ENCODE measurements at regions not wholly inside any gene's neighbourhood (a gene's known extent, or its start where the extent isn't known, plus 50 kb on each side); places are given as distances from the start of the nearest gene placed in this dataset.

DNA sequence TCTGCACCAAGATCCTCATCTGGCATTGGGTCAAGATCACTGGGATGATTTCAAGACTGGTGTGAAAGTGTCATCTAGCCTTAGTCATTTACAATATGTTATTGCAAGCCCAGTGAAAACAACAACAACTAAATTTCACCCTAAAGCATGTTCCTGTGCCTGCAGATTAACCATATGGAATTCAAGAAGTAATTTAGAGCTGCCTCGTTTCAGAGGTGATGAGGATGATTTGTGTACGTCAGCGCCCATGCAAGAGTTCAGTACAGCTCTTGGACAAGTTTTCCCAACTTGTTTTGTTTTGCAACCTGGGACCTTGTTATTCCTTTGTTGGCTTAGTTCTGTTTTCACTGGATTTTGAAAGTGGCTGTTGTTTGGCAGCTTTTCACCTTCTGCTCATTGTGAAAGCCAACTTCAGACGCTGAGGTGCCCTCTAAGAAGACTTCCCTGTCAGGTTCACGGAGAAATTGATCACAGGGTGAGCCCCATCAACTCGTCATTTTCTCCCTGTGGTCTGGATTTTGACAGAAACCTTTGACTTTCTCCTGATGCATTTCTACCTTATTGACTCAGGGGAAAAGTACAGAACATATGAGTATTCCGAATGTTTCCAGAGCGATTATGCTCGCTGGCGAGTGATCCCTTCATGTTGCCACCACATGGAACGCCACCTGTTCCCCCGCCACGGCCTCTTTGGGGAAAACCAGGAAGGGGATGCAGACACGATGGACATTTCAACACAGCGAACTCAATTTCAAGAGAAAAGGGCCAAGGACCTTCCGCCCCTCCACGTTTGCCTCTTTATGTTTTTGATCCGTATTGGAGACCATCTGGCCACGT, 85.6 kb downstream of the FOXL1 start:
- no peak for DNase-seq

DNA sequence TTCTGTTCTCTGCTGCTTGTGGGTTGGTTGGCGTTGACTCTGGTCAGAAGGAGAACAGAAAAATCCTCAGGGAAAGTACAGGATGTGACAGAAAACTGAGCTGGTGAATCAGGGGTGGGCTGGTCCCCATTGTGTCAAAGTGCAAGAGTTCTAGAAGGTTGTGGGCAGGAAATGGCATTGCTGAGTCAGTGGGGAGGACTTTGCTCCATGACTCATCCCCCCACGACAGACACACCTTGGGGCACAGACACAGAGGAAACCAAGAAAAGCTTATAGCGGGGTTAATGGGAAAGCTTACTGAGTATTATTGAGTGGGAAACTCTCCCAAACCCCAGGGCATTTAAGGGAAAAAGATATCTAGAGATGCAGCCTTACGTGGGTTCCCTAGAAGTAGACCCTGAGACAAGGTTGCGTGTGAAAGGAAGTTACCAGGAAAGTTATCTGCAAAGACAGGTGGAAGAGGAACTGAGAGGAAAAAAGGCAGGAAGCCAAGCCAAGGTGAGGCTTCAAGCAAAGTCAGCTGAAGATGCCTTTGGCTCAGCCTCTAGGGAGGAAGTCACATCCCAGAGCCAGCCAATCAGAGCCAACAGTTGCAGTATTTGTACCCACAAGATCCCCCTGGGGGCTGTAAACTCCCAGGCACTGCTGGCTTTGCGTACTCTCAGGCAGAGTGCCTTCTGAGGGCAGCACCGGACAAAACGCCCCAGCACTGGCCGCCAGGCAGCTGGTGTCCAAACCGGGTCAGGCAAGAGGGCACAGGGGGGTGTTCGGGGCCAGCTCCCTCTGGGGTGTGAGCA, 86.4 kb downstream of the FOXL1 start:
- DNase-seq: no peak

DNA sequence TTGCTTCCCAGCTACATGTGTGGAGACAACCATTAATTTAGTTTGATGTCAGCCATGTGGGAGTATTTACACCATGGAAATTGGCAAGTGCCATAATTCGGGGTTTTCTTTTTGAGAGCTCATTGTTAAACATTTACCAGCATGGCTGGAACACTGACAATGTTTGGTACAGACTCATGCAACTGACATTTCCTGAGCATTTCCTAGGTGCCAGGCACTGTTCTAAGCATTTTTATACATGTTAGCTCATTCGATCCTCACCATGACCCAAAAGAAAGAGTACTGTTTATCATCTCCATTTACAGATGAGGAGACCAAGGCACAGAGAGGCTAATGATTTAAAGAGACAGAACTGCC, 86.9 kb downstream of the FOXL1 start:
- DNase-seq: no peak

DNA sequence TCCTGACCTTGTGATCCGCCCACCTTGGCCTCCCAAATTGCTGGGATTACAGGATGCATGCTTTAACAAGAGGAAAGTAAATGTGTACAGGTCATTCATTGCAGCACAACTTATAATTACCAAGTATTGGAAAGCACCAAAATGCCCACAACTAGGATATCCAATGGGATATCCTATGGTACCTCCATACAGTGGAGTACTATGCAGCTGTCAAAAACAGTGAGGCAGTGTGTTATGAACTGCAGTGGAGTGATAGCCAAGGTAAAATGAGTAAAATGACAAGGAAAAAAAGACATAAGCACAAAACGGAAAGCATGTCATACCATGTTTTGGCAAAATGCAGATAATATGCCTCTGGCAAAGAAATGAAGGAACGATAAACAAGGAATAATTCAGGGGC, 87.6 kb downstream of the FOXL1 start:
- DNase-seq: no peak

DNA sequence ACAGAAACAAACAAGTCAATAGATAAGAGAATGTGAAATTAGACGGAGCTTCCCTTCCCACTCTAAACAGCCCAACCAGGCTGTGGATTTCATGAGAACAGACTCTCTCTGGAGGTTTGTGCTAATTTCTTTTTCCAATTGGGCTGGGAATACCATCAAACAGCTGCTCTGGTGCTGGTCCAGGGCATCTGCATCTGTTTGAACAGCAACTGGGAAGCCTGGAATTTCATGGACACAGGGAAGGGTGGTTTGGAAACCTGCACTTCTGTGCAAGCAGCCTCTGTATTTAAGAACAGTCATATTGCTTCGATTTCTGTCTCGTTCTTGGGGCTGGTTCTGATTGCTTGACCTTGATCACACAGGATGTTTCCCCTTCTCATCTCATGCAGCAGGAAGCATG, 88.7 kb downstream of the FOXL1 start:
- DNase-seq: no peak

DNA sequence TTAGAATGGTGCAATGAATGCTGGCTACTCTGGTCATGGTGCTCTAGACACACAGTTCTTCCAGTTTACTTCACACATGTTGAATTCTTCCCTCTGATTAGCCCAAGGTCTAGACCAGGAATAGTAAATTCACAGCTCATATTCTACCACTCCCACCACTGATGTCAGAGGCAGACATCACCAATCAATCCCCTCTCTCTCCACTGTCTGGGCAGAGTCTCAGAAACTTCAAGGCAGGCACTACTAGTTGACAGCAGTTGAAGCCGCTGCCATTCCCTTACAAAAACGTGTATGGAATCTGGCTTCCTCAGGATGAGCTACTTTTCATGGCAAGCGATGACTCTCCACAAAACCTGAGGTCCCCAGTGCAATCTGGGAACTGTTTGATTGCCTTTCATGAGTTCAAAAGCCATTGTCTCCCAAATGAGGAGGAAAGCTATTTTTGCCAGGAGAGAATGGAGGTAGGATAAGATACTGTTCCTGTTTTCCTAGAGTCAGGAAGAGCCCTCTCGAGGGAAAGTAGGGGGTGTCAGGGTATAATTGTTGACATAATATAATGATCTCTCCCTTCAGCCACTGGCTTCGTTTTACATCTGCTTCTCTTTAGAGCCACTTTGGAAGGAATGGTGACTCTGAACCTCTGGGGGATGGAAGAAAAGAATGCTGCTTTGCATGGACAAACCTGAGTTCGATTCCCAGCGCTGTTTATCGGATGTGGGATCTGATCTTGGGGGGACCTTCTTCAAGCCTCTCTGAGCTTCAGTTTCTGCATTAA, 90.0 kb downstream of the FOXL1 start:
- no peak for DNase-seq

DNA sequence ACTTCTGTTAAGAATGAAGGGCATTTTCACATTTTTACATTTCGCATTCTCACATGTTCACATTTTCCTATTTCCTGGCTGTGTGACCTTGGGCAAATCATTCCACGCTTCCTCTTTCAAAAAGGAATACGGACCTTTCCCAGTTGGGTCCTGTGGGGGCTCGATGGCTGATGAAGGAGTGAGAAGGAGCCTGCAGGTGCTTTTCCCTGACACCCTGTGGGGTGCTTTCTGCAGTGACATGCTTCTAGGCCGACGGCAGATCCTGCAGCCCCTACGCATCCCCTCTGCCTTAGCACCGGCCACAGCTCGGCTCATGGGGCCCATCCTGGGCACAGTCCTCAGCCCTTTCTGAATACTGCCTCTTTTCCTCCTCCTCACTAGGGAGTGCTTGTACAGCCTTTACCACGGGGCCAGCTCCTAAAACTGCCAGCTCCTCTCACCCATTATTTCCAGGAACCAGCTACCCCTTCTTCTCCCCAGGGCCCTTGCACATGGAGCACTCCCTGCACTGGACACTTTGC, 91.0 kb downstream of the FOXL1 start:
- no peak for DNase-seq

DNA sequence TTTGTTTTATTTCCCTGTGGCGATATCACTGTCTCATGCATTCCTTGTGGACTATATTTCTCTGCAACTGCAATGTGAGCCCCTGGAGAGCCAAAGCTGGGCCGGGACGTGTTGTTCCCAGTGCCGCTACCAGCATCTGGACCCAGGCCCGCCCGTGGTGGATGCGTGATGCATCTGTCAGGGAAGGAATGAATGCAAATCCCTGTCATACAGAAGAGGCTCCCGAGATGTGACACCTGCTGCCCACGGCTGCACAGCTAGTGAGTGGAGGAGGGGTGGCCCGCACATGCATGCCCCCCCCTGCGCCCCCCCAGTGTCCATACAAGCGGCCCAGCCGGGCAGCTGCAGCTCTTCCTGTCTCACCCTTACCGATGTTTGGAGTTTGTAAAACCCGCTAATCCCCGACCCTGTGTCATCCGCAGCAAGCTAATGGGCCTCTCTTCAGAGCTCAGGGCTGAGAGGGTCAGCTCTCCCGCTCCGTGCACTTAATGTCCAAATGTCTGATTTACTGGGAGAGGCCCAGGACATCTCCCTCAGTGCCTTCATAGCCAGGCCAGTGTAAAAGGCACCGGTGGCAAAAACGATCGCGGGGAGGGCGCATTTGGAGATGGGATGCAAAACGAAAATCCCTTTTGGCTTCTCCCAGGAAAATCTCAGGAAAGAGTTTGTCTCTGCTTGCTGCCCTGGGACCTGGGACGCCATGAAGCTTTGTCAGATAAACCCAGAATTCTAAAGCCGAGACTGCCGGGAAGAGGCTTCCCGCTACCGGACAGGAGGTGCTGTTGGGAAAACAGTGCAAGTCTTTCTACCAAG, 91.8 kb downstream of the FOXL1 start:
- DNase-seq: peak in 2 of 58 donors; percentile 1 to 16

DNA sequence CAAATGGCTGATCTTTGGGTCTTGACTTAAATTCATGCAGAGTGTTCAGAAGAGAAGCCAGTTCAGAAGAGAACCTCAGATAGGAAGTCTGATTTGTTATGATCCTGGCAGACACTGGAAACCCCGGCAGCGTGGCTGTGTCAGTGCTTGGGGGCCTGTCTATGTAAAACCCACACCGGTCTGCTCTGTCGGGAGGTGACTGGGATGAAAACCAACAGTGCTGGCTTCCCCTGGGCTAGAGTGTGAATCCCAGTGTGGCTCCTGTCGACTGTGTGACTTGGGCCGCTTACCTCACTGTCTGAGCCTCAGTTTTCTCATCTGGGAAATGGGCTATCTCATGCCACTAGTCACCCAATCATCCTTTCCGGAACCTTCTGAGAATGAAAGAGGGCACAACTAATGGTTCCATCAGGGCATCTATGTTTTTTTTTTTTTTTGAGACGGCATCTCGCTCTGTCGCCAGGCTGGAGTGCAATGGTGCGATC, 92.4 kb downstream of the FOXL1 start:
- no peak for DNase-seq

DNA sequence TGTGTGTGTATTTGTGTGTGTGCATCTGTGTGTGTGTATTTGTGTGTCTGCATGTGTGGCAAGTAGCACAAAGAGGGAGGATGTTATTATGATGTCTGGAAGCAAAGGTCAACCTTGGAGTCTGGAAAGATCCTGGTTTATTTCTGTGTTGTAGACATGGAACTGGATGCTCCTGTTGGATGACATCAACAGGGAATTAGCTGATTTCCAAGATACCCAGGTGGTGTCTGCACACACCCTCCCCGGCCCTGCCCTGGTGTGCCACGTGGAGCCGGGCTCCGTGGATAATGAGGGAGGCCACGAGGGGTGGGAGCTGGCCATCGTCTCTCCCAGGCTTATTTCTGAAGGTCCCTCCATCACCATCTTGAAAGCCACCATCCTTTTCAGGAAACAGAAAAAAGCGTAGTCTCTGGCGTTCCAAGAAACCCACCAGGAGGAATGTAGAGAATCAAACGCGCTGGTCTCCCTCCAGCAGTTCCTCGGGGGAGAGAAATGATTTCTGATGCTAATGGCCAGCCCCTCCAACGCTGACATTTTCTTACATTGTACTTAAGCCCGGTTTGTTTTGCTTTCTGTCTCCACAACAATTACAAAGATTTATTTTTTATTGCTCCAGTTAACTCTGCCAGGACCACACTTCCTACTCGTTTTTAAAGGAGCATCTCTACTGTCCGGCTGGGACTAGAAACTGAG, 93.3 kb downstream of the FOXL1 start:
- no peak for DNase-seq

DNA sequence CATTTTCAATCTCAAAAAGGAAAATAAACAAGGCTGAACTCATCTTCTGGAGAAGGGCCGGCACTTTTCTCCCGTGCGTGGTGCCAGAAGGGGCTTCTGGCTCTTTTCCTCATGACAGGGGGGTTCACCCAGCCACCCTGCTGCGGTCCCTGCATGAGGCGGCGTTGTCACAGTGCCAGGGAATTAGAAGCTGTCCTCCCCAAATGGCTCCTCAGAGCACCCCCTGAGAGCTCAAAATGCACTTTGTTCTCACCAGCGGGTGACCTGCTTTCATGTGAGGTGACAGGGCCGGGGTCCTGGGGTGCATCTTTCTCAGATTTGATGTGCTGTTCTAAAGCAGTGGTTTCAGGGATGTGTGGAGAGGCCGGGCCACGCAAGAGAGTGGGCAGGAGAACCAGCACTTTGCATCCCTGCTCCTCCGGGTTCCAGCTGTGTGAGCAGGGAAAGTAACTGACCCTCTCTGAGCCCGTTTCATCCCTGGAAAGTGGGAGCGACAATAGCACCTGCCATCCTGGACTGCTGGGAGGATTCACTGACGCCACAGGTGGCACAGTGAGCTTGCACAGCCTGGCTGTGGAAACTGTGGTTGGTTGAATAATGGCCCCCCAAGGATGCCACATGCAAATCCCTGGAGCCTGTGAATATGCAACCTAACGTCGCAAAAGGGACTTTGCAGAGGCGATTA, 94.0 kb downstream of the FOXL1 start:
- DNase-seq: no peak

DNA sequence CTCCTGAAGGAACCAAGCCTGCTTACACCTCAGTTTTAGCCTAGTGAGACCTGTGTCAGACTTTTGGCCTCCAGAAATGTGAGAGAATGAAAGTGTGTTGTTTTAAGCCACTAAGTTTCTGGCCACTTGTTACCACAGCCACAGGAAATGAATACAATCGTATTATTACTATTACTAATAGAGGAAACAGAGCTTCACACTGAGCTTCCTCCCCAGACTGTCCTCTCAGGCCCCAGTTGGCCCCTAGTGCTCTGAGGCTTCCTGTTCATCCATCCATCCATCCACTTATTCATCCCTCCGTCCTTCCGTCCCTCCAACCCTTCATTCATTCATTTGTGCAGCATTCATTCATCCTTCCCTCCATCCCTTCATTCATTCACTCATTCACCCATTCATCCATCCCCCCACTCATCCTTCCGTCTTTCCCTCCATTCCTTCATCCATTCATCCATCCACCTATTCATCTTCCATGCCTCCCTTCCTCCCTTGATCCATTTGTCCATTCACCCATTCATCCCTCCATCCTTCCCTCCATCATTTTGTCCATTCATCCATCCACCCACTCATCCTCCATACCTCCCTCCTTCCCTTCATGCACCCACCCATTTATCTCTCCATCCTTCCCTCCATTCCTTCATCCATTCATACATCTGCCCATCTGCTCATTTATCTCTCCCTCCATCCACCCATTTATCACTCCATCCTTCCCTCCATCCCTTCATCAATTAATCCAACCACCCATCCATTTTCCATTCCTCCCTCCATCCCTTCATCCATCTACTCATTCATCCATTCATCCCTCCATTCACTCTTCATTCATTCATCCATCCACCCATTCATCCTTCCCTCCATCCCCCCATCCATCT, 95.0 kb downstream of the FOXL1 start:
- no peak for DNase-seq

DNA sequence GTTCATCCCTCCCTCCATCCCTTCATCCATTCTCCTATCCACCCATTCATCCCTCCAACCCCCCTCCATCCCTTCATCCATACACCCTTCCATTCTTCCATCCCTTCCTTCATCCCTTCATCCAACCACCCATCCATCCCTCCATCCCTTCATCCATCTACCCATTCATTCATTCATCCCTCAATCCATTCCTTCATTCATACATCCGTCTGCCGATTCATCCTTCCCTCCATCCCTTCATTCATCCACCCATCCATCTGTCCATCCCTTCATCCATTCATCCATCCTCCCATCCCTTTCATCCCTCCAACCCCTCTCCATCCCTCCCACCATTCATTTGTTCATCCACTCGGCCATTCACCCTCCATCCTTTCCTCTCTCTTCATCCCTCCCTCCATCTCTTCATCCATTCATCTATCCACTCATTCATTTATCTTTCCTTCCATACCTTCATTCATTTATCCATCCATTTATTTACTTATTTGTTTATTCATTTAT, 95.7 kb downstream of the FOXL1 start:
- no peak for DNase-seq

DNA sequence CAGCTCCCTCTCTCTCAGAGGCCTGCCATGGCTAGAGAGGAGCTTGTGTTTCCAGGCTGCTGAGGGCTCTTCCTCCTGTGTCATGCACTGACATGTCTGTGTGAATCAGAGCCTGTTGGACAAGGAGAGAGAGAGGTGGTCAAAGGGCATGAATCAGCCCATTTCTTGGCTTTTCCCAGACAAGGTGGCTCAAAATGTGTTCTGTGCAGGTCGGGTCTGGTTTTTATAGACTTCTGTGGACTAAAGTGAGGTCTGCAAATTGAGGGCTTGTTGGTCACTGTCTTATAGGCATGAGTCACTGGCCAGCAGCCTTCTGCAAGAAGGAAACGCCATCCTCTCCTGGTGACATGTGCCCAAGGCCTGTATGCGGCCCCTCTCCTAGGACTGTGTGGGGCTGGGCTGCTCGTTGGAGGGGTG, 97.9 kb downstream of the FOXL1 start:
- DNase-seq: no peak

DNA sequence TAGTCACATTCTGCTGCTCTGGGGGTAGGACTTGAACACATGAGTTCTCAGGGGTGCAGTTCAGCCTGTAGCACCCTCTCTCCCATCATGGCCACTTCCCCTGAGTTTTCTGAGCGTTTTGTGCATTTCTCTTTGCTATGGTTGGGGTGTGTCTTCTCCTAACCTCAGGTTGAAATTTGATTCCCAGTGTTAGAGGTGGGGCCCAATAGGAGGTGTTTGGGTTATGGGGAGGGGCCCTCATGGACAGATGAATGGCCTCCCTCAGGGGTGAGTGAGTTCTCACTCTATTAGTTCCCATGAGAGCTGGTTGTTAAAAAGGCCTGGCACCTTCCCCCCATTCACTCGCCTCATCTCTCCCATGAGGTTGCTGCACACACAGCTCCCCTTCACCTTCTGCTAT, 101.1 kb downstream of the FOXL1 start:
- no peak for DNase-seq

DNA sequence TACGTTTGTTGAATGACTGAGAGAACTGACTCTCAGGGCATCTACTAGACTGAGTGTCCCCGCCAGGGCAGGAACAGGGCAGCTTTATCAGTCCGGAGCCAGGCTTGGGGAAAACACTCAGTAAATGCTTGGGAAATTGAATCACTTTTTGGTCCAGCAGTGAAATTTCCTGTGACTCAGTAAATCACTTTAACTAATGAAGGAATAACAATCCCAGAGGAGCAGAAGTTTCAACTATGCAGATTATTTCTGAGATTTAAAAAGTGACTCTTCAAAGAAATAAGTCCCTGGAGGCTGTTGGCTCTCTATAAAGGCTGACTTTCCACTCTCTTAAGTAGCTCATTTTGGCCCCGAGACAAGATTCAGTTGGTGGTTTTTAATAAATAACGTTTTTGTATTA, 101.8 kb downstream of the FOXL1 start:
- no peak for DNase-seq

DNA sequence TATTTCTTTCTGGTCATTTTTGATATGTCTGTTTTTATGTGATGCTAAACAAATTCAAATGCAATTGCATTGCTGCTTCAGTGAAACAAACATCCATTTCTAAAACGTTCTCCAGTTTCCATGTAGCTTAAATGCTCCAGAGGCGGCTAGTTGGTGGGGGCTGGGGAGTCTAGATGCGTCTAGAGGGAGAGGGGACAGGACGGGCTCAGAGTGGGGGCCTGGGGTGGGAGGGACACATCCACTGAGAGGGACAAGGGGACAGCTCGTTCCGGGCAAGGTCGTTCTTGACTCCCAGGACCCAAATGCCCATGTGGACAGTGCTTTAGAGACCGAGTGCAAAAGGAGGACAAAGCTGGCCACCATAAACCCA, 102.3 kb downstream of the FOXL1 start:
- DNase-seq: no peak

DNA sequence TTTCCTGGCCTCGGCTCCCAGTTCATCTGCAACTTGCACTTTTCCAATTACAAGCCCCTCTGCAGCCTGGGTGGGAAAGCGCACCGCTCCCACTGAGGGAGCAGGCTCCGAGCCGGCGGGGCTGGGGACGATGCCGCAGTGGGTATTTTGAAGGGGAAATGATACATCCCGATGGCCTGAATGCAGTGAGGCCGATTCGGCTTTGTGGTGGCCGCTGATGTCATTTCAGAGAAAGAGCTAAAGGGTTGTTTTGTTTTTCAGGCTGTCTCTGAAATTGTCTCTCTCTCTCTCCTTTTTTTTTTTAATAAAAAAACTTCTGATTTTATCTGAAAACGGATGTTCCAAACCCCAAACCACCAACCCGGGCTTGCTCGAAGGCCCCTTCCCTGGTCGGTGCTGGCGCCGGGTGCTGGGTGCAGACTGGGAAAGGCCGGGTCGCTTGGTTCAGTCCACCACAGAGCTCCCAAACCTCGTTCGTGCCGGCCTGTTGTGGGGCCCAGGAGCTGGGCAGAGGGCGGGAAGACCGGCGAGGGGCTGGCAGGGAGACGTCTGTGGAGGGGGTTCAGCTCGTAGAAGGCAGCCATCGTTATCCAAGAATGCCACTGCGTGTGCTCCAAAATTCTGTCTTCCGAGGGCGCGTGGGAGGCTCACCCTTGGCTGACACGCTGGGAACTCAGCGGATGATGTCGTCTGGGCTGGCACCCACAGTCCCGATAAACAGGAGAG, 102.8 kb downstream of the FOXL1 start:
- no peak for DNase-seq

All from anterior cingulate cortex (tissue), 58 donors.